WTC11 (cell line): ENCODE measurements at regions not wholly inside any gene's neighbourhood (a gene's known extent, or its start where the extent isn't known, plus 50 kb on each side); places are given as distances from the start of the nearest gene placed in this dataset.

Experiments
- AFF4 ChIP-seq: sonication (generic); formaldehyde crosslinking; IDR thresholded peaks from 2 replicates; pipeline ENCODE4 v1.8.1; 2023; ENCODE audit warnings: mild to moderate bottlenecking, missing genetic modification reagents, borderline replicate concordance
- ATF2 ChIP-seq: sonication (generic); formaldehyde crosslinking; IDR thresholded peaks from 2 replicates; pipeline ENCODE4 v1.8.1; 2022; ENCODE audit warnings: low read depth, missing genetic modification reagents, borderline replicate concordance
- CREB1 ChIP-seq: sonication (generic); formaldehyde crosslinking; IDR thresholded peaks from 2 replicates; pipeline ENCODE4 v1.8.0; 2023; ENCODE audit warnings: mild to moderate bottlenecking, missing genetic modification reagents
- CTCF ChIP-seq: fragments of 200-600 bp; IDR thresholded peaks from 2 replicates; pipeline ENCODE4 v1.8.0; 2022; ENCODE audit warnings: antibody characterized with exemption
- IRF1 ChIP-seq: sonication (generic); formaldehyde crosslinking; IDR thresholded peaks from 2 replicates; pipeline ENCODE4 v1.8.0; 2023; ENCODE audit warnings: missing genetic modification reagents
- NR1H2 ChIP-seq: sonication (generic); formaldehyde crosslinking; IDR thresholded peaks from 2 replicates; pipeline ENCODE4 v1.9.0; 2021; ENCODE audit warnings: mild to moderate bottlenecking, moderate library complexity, missing genetic modification reagents
- USF2 ChIP-seq: sonication (generic); formaldehyde crosslinking; IDR thresholded peaks from 2 replicates; pipeline ENCODE4 v1.8.1; 2023; ENCODE audit warnings: mild to moderate bottlenecking, missing genetic modification reagents, moderate library complexity
- ZNF232 ChIP-seq: sonication (generic); formaldehyde crosslinking; IDR thresholded peaks from 2 replicates; pipeline ENCODE4 v1.8.0; 2022; ENCODE audit warnings: mild to moderate bottlenecking, missing genetic modification reagents
- ZNF423 ChIP-seq: fragments of 250-450 bp; sonication (Bioruptor Pico); IDR thresholded peaks from 2 replicates; pipeline ENCODE4 v2.1.2; 2022; ENCODE audit warnings: mild to moderate bottlenecking, moderate library complexity

GRCh38 chr5:174608631-174609097 lies 115.7 kb upstream of the MSX2 start:
- TF ChIP-seq NR1H2 (CRISPR knock-in tag) (no peak), CTCF (no peak), ZNF423 (CRISPR knock-in tag) (no peak), AFF4 (CRISPR knock-in tag) (no peak), CREB1 (CRISPR knock-in tag) (no peak), IRF1 (no peak), ZNF232 (no peak), ATF2 (CRISPR knock-in tag) (no peak), USF2 (no peak)
